HG03457 (cell line): ENCODE measurements at regions not wholly inside any gene's neighbourhood (a gene's known extent, or its start where the extent isn't known, plus 50 kb on each side); places are given as distances from the start of the nearest gene placed in this dataset.
"Not testable (repeated sequence)": the region's sequence is repeated elsewhere in the genome, so short reads cannot be mapped to it uniquely, and the experiment has no call there.

Source experiments
- ATAC-seq: cut with Tn5 transposase; IDR thresholded peaks from one replicate; pipeline ENCODE4 v1.9.1; 2021; ENCODE audit warnings: moderate number of reproducible peaks; ENCODE audit not compliant: unreplicated experiment

DNA sequence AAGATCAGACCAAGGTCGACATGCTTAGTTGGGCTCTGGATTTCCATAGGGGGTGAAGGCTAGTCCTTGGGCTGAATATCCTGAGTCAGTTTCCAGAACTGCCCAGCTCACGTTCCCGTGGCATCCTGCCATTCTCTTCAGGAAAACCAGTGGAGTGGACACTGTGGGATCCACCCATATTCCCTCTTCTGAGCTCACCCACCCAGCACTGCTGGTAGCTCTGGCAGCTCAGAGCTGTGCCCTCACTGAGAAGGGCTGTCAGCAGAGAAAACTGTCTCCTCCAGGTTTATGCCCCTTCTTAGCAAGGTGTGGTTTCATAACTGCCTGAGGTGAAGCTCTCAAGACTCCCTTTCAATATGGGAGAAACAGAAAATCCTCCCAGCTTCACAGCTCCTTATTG, 111.7 kb downstream of the GGTLC2 start:
- ATAC-seq: no peak

GRCh38 chr22:22756551-22757201, 112.3 kb downstream of the GGTLC2 start:
- not testable (repeated sequence) for ATAC-seq

- not testable (repeated sequence) for ATAC-seq
Measured at GRCh38 chr22:22758101-22758807, 113.8 kb downstream of the GGTLC2 start.

- no peak for ATAC-seq
Measured at GRCh38 chr22:22759371-22759770, 115.0 kb downstream of the GGTLC2 start.

GRCh38 chr22:22759889-22760546, 115.6 kb downstream of the GGTLC2 start:
- ATAC-seq: no peak

GRCh38 chr22:22761606-22761962, 117.2 kb downstream of the GGTLC2 start:
- no peak for ATAC-seq

GRCh38 chr22:22761963-22762772, 117.8 kb downstream of the GGTLC2 start:
- no peak for ATAC-seq

DNA sequence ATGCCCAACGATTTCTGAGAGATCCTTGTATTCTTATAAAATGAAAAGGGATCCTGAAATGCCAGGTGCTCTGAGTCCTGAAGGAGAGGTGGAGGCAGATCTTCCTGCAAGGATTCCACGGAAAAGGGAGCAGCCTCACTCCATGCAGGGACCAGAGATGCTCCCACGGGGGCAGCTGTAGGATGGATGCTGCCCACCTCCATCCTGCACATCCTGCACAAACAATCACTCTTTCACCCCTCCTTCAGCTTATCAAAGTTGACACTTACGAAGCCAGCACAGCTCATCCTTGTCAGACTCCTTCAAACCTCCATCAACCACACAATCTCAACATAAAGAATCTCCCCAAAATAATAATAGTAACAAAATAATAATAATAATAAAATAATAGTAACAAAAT, 119.1 kb downstream of the GGTLC2 start:
- no peak for ATAC-seq

GRCh38 chr22:22764085-22764484, 119.7 kb downstream of the GGTLC2 start:
- no peak for ATAC-seq

DNA sequence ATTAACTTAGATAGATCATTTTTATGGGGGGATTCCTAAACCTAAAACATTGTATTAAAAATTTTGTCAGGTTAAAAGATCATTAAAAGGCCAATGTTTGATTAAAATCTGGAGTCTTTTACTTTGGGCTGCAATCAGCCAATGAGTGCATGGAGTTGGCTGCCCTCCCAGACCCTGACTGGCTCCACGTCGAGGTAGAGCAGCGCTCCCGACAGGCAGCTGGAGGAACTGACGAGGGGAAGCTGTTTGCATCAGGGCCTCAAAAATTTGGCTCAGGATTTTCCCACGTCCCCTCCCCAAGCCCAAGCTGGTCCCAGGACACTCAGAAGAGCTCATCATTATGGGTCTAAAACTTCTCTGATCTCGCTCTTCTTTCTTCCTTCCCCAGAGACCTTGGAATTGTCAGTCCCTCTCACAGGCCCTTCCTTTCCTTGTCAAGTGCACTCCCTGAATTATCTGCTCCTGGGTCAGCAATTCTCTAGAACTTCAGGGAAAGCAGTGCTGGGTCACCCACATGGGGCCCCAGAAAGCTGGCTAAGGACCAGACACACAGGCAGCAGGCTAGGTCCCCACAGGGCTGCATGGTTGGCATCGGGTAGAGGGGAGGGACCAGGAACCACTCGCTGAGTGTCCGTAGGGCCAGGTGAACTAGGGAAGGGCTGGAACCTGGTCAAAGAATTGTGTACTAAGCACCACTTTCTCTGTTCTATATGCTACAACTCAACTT, 119.6 kb upstream of the IGLL5 start:
- ATAC-seq: no peak

- ATAC-seq: no peak
Measured at GRCh38 chr22:22768885-22769284, 118.7 kb upstream of the IGLL5 start.

GRCh38 chr22:22769434-22770279, 118.0 kb upstream of the IGLL5 start:
- no peak for ATAC-seq

GRCh38 chr22:22770280-22770871, 117.2 kb upstream of the IGLL5 start:
- ATAC-seq: no peak

GRCh38 chr22:22770881-22771280, 116.7 kb upstream of the IGLL5 start:
- no peak for ATAC-seq

GRCh38 chr22:22771696-22772377, 115.8 kb upstream of the IGLL5 start:
- no peak for ATAC-seq

GRCh38 chr22:22772396-22772795, 115.2 kb upstream of the IGLL5 start:
- no peak for ATAC-seq

DNA sequence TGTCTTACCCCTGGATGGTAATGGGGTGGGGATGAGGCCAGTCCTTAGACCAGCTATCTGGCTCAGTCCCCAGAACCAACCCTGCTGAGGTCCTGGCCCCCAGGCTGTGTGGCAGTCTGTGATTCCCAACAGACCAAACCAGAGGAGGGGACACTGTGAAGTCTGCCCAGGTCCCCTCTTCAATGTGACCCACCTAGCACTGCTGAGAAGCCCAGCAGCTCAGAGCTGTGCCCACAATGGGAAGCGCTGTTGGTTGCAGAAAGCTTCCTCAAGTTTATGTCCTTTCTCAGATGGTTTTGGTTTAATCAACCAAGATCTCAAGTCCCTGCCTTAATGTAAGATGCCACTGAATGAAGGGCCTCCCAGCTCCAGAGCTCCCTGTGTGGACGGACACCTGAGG, 114.7 kb upstream of the IGLL5 start:
- ATAC-seq: no peak

- no peak for ATAC-seq
Measured at GRCh38 chr22:22773427-22773826, 114.2 kb upstream of the IGLL5 start.
